Breast epithelium (tissue), 3 donors: ENCODE measurements at regions not wholly inside any gene's neighbourhood (a gene's known extent, or its start where the extent isn't known, plus 50 kb on each side); places are given as distances from the start of the nearest gene placed in this dataset.

Experiments used
- POLR2A ChIP-seq: fragments of 450-650 bp; IDR thresholded peaks from one replicate; pipeline ENCODE4 v1.6.1; 2016; ENCODE audit warnings: antibody characterized with exemption, mild to moderate bottlenecking, moderate library complexity
- POLR2AphosphoS5 ChIP-seq, 3 donors: sonication (generic); formaldehyde crosslinking; IDR thresholded peaks; one replicate each; pipeline ENCODE4 v1.6.1; 2017; ENCODE audit warnings: antibody characterized with exemption in 3 of 3
- TF ChIP-seq, protein P1 (sequence below), 3 donors: fragments of 450-650 bp; IDR thresholded peaks; one replicate each; pipeline ENCODE4 v1.5.1; 2016 to 2017; ENCODE audit warnings: antibody characterized with exemption in 3 of 3, mild to moderate bottlenecking in 3 of 3, moderate library complexity in 3 of 3

DNA sequence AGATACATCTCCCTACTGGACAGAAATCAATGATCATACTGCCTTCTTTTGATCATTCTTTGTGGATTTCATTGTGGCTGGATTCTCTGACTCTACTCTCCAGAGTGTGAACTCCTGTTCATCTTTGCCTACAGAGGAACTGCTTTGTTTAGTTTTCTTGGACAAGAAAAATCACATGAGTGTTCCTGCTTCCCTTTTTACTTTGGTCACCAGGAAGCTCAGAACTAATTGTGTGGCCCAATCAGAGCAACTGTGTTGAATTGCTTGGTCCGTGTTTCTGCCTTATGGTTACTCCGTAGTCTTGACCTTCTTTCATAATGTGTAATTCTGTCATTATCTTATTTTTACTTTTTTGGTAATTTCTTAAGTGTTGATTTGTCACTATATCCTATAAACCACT lies 97.0 kb downstream of the MAF start:
- TF ChIP-seq, protein P1, sequence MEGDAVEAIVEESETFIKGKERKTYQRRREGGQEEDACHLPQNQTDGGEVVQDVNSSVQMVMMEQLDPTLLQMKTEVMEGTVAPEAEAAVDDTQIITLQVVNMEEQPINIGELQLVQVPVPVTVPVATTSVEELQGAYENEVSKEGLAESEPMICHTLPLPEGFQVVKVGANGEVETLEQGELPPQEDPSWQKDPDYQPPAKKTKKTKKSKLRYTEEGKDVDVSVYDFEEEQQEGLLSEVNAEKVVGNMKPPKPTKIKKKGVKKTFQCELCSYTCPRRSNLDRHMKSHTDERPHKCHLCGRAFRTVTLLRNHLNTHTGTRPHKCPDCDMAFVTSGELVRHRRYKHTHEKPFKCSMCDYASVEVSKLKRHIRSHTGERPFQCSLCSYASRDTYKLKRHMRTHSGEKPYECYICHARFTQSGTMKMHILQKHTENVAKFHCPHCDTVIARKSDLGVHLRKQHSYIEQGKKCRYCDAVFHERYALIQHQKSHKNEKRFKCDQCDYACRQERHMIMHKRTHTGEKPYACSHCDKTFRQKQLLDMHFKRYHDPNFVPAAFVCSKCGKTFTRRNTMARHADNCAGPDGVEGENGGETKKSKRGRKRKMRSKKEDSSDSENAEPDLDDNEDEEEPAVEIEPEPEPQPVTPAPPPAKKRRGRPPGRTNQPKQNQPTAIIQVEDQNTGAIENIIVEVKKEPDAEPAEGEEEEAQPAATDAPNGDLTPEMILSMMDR (IDR thresholded peaks at IDR 0.05): no peak
- TF ChIP-seq POLR2A (no peak), POLR2AphosphoS5 (IDR thresholded peaks at IDR 0.05) (no peak)
